22Rv1 (cell line): ENCODE measurements at regions not wholly inside any gene's neighbourhood (a gene's known extent, or its start where the extent isn't known, plus 50 kb on each side); places are given as distances from the start of the nearest gene placed in this dataset.

Experiments
- ZFX ChIP-seq: fragments of 450-650 bp; IDR thresholded peaks from 2 replicates; pipeline ENCODE4 v1.6.1; 2017; ENCODE audit warnings: antibody characterized with exemption, borderline replicate concordance
- TF ChIP-seq, protein P1 (sequence below): fragments of 450-650 bp; IDR thresholded peaks from 2 replicates; pipeline ENCODE4 v1.5.1; 2017; ENCODE audit warnings: mild to moderate bottlenecking

GRCh38 chr7:25375805-25376600 is 147.7 kb upstream of the NPVF start:
- TF ChIP-seq, protein P1, sequence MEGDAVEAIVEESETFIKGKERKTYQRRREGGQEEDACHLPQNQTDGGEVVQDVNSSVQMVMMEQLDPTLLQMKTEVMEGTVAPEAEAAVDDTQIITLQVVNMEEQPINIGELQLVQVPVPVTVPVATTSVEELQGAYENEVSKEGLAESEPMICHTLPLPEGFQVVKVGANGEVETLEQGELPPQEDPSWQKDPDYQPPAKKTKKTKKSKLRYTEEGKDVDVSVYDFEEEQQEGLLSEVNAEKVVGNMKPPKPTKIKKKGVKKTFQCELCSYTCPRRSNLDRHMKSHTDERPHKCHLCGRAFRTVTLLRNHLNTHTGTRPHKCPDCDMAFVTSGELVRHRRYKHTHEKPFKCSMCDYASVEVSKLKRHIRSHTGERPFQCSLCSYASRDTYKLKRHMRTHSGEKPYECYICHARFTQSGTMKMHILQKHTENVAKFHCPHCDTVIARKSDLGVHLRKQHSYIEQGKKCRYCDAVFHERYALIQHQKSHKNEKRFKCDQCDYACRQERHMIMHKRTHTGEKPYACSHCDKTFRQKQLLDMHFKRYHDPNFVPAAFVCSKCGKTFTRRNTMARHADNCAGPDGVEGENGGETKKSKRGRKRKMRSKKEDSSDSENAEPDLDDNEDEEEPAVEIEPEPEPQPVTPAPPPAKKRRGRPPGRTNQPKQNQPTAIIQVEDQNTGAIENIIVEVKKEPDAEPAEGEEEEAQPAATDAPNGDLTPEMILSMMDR, result no peak
- no peak for TF ChIP-seq ZFX
